CD14-positive monocyte (primary cell): ENCODE measurements at regions not wholly inside any gene's neighbourhood (a gene's known extent, or its start where the extent isn't known, plus 50 kb on each side); places are given as distances from the start of the nearest gene placed in this dataset.

Experiments used
- DNase-seq, 3 donors: peaks; one replicate each; pipeline ENCODE4 v3.0.0-alpha.2; 2011 to 2022
- H2AFZ ChIP-seq: 2 replicates; pipeline ENCODE4 v1.6.0; 2012; ENCODE audit warnings: mild to moderate bottlenecking, low read depth, low read length, inconsistent platforms; ENCODE audit not compliant: insufficient read depth, poor library complexity, severe bottlenecking
- H3K27ac ChIP-seq, 2 donors: 1 replicate in 1 of 2; 2 replicates in 1 of 2; pipeline ENCODE4 v1.5.1; 2012 to 2013; ENCODE audit warnings: low read length in 2 of 2, control low read depth in 1 of 2, inconsistent platforms in 1 of 2, low read depth in 1 of 2, mild to moderate bottlenecking in 1 of 2
- H3K27me3 ChIP-seq, 2 donors: one replicate each; pipeline versions ENCODE4 v1.6.0 to v1.6.1; 2011 to 2013; ENCODE audit warnings: low read length in 2 of 2; ENCODE audit not compliant: control insufficient read depth in 2 of 2, insufficient read depth in 2 of 2
- H3K36me3 ChIP-seq, 2 donors: replicated peaks in 1 of 2; 1 replicate in 1 of 2; 2 replicates in 1 of 2; pipeline versions ENCODE4 v1.5.1 to v1.6.1; 2012 to 2013; ENCODE audit warnings: low read length in 2 of 2, control low read depth in 1 of 2, inconsistent platforms in 1 of 2, mild to moderate bottlenecking in 1 of 2; ENCODE audit not compliant: insufficient read depth in 2 of 2, control insufficient read depth in 1 of 2
- H3K4me1 ChIP-seq, 2 donors: 1 replicate in 1 of 2; 2 replicates in 1 of 2; pipeline versions ENCODE4 v1.5.1 to v1.6.1; 2012 to 2013; ENCODE audit warnings: low read length in 2 of 2, control low read depth in 1 of 2, inconsistent platforms in 1 of 2, mild to moderate bottlenecking in 1 of 2, moderate library complexity in 1 of 2; ENCODE audit not compliant: insufficient read depth in 2 of 2, control insufficient read depth in 1 of 2
- H3K4me2 ChIP-seq: replicated peaks from 2 replicates; pipeline ENCODE3; 2012; ENCODE audit warnings: low read length, moderate library complexity, mild to moderate bottlenecking; ENCODE audit not compliant: poor library complexity, severe bottlenecking; ENCODE audit errors: extremely low read depth
- H3K4me3 ChIP-seq, 3 experiments: fragments of 200-600 bp in 1 of 3; sonication (generic) in 1 of 3; replicated peaks in 1 of 3; 1 replicate in 2 of 3; 2 replicates in 1 of 3; pipeline ENCODE4 v1.5.1; 2011 to 2013; ENCODE audit warnings: low read length in 3 of 3, mild to moderate bottlenecking in 3 of 3, control low read depth in 2 of 3, low read depth in 2 of 3, inconsistent platforms in 1 of 3, moderate library complexity in 1 of 3
- H3K79me2 ChIP-seq: 2 replicates; pipeline ENCODE4 v1.6.0; 2012; ENCODE audit warnings: mild to moderate bottlenecking, control low read depth, inconsistent platforms, low read length, moderate library complexity; ENCODE audit not compliant: insufficient read depth
- H3K9ac ChIP-seq: 2 replicates; pipeline ENCODE4 v1.6.0; 2017; ENCODE audit warnings: low read length, mild to moderate bottlenecking; ENCODE audit not compliant: insufficient read depth, poor library complexity, severe bottlenecking
- H3K9me3 ChIP-seq, 2 donors: replicated peaks in 1 of 2; 1 replicate in 1 of 2; 2 replicates in 1 of 2; pipeline versions ENCODE4 v1.5.1 to v1.6.1; 2012 to 2013; ENCODE audit warnings: low read length in 2 of 2, control low read depth in 1 of 2; ENCODE audit not compliant: control insufficient read depth in 1 of 2, insufficient read depth in 1 of 2
- H4K20me1 ChIP-seq: 2 replicates; pipeline ENCODE4 v1.6.0; 2012; ENCODE audit warnings: mild to moderate bottlenecking, low read length, control low read depth, moderate library complexity; ENCODE audit not compliant: insufficient read depth
- H3K27ac Mint-ChIP-seq, 7 donors: one replicate each; pipeline ENCODE4 v1.8.0; 2020; ENCODE audit warnings: mild to moderate bottlenecking in 7 of 7, mixed read lengths in 7 of 7, moderate library complexity in 6 of 7, inconsistent platforms in 2 of 7
- H3K27me3 Mint-ChIP-seq, 3 donors: one replicate each; pipeline ENCODE4 v1.8.0; 2021 to 2022; ENCODE audit warnings: low read depth in 3 of 3, mild to moderate bottlenecking in 3 of 3, mixed read lengths in 3 of 3, moderate library complexity in 3 of 3, inconsistent platforms in 1 of 3
- H3K36me3 Mint-ChIP-seq, 2 donors: one replicate each; pipeline ENCODE4 v1.8.0; 2020; ENCODE audit warnings: mixed read lengths in 2 of 2, inconsistent platforms in 1 of 2, mild to moderate bottlenecking in 1 of 2
- H3K4me1 Mint-ChIP-seq: one replicate; pipeline ENCODE4 v1.8.0; 2020; ENCODE audit warnings: mild to moderate bottlenecking, mixed read lengths
- H3K4me3 Mint-ChIP-seq, 2 donors: one replicate each; pipeline ENCODE4 v1.8.0; 2020; ENCODE audit warnings: mild to moderate bottlenecking in 2 of 2, mixed read lengths in 2 of 2, moderate library complexity in 1 of 2
- H3K9me3 Mint-ChIP-seq, 7 donors: one replicate each; pipeline ENCODE4 v1.8.0; 2020 to 2022; ENCODE audit warnings: mixed read lengths in 7 of 7, mild to moderate bottlenecking in 6 of 7, moderate library complexity in 6 of 7, inconsistent platforms in 2 of 7
- CTCF ChIP-seq: fragments of 200-600 bp; IDR thresholded peaks from one replicate; pipeline ENCODE4 v1.8.0; 2022; ENCODE audit warnings: antibody characterized with exemption, mild to moderate bottlenecking
- WGBS: methylation state at CpG from one replicate; pipeline ENCODE4 v1.1.5; 2013; ENCODE audit warnings: missing lambda C conversion rate; ENCODE audit not compliant: insufficient coverage; 5-methylcytosine and 5-hydroxymethylcytosine counted together
- intact Hi-C, 2 donors: fragments of 100-400 bp; cut with micrococcal nuclease; formaldehyde crosslinking; loops; one replicate each; pipeline versions ENCODE4 v1.15.0 to v1.15.1; 2023

- Mint-ChIP-seq H3K27ac (no peak overlapping the region), H3K4me1 (no peaks in the 10 kb centered on the region)
- 69% methylated on average over 2 of the region's 5 CpGs for WGBS
Measured at GRCh38 chr2:198597648-198598047, 793.3 kb downstream of the PLCL1 start.

GRCh38 chr2:198596985-198597384 is 792.6 kb downstream of the PLCL1 start:
- peaks cover 0 to 2% (median 0%) of the 10 kb centered on the region in 7 donors for H3K9me3 Mint-ChIP-seq
- H3K4me3 Mint-ChIP-seq: no peak overlapping the region
- DNase-seq: no peak

More at GRCh38 chr2:198597648-198598047, 793.3 kb downstream of the PLCL1 start:
- Histone ChIP-seq H3K4me1 (no peaks in the 10 kb centered on the region), H3K9me3 (no peaks in the 10 kb centered on the region), H3K27me3 (no peaks in the 10 kb centered on the region), H3K27ac (no peak overlapping the region), H2AFZ (no peak overlapping the region), H3K36me3 (no peaks in the 10 kb centered on the region), H3K4me2 (no peak overlapping the region), H3K9ac (no peak overlapping the region), H3K79me2 (no peaks in the 10 kb centered on the region), H3K4me3 (no peak overlapping the region), H4K20me1 (no peaks in the 10 kb centered on the region)
- no peak for TF ChIP-seq CTCF
- H3K9me3 Mint-ChIP-seq: peaks cover 0 to 2% (median 0%) of the 10 kb centered on the region in 7 donors
- intact Hi-C loops: no loop called here
- H3K27me3 Mint-ChIP-seq: peaks cover 0 to 1% (median 0%) of the 10 kb centered on the region in 3 donors
- H3K36me3 Mint-ChIP-seq: no peaks in the 10 kb centered on the region
- DNase-seq: no peak
- no peak overlapping the region for H3K4me3 Mint-ChIP-seq

More at GRCh38 chr2:198596985-198597384, 792.6 kb downstream of the PLCL1 start:
- H3K27me3 Mint-ChIP-seq: peaks cover 0 to 1% (median 0%) of the 10 kb centered on the region in 3 donors
- Histone ChIP-seq H3K79me2 (no peaks in the 10 kb centered on the region), H3K9ac (no peak overlapping the region), H3K4me1 (no peaks in the 10 kb centered on the region), H2AFZ (no peak overlapping the region), H3K36me3 (no peaks in the 10 kb centered on the region), H3K4me3 (no peak overlapping the region), H3K9me3 (no peaks in the 10 kb centered on the region), H3K27me3 (no peaks in the 10 kb centered on the region), H4K20me1 (no peaks in the 10 kb centered on the region), H3K27ac (no peak overlapping the region), H3K4me2 (no peak overlapping the region)
- TF ChIP-seq CTCF: no peak
- H3K4me1 Mint-ChIP-seq: no peaks in the 10 kb centered on the region
- no peaks in the 10 kb centered on the region for H3K36me3 Mint-ChIP-seq
- intact Hi-C loops: no loop called here
- H3K27ac Mint-ChIP-seq: no peak overlapping the region
